ENCODE measurements at regions not wholly inside any gene's neighbourhood (a gene's known extent, or its start where the extent isn't known, plus 50 kb on each side); places are given as distances from the start of the nearest gene placed in this dataset.

DNA sequence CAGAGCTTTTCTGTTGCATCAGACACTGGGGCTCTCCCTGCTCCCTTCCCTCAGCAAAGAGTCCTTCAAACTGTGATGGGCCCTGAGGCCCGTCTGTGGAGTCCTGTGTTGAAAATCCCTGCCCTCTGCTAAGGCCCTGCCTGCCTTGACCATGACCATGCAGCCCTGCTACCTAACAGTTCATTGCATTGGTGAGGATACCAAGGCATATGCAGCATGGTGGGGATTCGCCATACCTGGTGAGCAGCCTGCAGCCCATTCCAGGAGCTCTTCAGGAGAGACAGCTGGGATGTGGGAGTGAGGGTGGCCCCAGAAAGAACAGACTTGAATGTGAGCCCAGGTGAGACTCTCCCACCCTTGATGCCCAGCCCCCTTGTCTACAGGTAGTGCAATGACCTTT, 70.6 kb upstream of the GSX1 start:
- TF ChIP-seq CTCF (IDR thresholded peaks at IDR 0.05) (no peak), POLR2A (IDR thresholded peaks at IDR 0.05) (no peak)
